ENCODE measurements at regions not wholly inside any gene's neighbourhood (a gene's known extent, or its start where the extent isn't known, plus 50 kb on each side); places are given as distances from the start of the nearest gene placed in this dataset.
"Not testable (repeated sequence)": the region's sequence is repeated elsewhere in the genome, so short reads cannot be mapped to it uniquely, and the experiment has no call there.

DNA sequence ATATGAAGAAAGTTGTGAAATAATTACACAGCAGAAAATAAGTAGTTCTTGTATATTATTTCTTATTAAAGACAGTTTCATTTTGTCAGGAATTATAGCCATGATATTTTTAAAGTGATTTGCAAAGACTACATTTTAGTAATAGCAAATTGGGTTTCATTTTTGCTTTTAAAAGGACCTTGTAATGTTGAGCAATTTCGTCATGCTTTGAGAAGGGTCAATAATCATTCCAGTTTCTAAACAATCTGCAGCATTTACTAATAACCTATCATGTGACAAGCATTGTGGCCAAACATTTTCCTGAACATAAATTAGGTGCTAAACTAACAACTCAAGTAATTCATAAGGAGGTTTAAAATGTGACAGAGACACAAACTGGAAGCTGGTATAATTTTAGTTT lies 214.4 kb upstream of the CBLB start:
- DNase-seq = no peak

GRCh38 chr3:106083854-106084253 lies 215.0 kb upstream of the CBLB start:
- no peak for DNase-seq

DNA sequence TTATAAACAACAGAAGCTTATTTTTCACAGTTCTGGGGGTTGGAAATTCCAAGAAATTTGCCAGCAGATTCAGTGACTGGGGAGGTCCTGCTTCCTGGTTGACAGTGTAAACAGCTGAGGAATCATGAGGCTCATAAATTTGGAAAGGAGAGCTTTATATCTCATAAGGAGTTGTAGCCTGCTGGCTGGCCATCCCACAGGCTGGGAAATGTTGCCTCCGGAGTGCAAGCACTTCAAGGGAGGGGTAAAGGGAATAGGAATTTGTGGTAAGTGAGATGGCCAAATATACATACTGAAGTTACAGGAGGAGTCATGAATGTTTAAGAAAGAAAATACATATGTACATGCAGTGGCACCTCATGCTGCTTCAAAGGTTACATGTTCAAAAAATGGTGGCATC lies 217.2 kb upstream of the CBLB start:
- no peak for DNase-seq

DNA sequence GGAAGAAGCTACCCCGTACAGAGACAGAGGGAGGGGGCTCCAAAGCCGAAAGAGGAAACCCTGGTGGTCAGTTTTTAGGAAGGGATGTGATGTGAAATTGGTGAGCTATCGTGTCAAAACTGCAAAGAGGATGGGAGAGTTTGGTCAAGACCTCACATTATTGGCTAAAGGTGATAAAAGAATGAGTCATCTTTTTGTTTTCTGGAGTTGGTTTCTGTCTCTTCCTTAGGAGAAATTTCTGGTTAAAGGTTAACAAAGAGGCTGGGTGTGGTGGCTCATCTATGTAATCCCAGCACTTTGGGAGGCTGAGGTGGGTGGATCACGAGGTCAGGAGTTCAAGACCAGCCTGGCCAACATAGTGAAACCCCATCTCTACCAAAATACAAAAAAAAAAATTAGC lies 217.8 kb upstream of the CBLB start:
- DNase-seq = no peak

- no peak for DNase-seq
Measured at GRCh38 chr3:106088304-106088703, 219.5 kb upstream of the CBLB start.

DNA sequence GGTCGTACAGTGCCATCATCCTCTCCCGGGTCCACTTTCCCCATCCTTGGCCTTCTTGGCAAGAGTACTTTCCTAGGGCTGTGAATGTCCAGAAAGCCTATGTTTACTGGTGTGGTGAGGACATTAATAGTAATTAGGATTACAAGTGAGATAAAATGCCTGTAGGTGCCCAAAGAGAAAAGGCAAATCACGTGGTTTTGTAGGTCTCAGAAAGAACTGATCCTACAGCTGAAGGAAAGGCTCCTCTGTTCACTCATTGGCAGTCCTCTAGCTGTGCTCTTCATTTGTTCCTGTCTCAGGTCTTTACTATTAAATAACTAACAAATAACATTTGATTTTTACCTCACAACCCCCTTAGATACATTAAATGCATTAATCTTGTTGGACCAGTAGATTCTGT lies 220.1 kb upstream of the CBLB start:
- no peak for DNase-seq

DNA sequence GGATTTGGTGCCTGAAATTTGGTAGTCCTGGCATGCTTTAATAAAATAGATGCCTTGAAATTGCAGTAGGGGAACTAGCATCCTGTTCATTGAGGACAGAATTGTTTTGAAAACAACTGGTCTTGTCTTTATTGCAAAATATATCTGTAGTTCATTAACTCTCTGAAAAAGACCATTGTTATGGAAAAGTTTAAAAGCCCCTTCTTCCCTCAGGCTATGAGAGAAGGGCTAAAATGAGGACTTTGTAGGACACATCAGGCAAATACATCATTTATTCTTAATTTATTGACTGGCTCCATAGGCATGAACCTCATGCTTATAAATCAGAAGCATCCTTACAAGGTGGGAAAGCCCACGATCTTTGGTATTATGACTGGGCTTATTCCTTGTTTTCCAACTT lies 221.0 kb upstream of the CBLB start:
- DNase-seq = no peak

GRCh38 chr3:106092792-106093191 lies 224.0 kb upstream of the CBLB start:
- DNase-seq = no peak

- no peak for DNase-seq
Measured at GRCh38 chr3:106093616-106094015, 224.8 kb upstream of the CBLB start.

- DNase-seq = no peak
Measured at GRCh38 chr3:106097817-106098435, 229.1 kb upstream of the CBLB start.

- no peak for DNase-seq
Measured at GRCh38 chr3:106103383-106103782, 234.6 kb upstream of the CBLB start.

DNA sequence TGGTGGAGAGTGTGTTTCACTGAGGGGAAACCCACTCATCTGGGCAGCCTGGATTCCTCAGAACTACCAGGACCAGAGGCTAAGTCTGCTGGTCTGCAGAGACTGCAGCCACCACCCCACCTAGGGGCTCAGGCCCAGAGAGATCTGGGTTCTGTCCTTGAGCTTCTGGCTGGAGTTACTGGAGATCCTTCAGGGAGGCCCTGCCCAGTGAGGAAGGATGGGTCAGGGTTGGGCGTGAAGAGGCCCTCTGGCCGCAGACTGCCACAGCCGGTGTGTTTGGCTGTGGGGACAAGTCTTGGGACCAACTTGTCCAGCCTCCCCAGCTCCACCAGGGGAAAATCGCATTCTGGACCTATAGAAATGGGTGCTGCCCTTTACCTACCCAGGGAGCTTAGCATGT lies 235.3 kb upstream of the CBLB start:
- DNase-seq = no peak

DNA sequence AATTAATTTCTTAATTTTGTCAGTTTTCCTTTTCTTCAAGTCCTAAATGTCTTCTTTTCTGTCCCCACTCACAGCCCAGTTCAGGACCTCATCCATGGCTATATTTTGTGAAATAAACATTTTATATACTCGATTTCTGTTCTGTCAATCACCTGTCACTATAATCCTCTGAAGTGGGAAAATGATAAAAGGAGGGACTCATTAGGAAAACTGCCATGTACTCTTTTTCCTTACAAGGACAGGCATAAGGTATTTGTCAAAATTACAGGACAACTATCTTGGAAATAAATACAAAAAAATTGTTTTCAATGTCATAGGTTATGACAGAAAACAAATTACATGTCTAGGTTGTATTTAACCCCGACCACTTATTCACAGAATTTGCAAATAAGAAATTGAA lies 240.1 kb upstream of the CBLB start:
- DNase-seq = no peak

DNA sequence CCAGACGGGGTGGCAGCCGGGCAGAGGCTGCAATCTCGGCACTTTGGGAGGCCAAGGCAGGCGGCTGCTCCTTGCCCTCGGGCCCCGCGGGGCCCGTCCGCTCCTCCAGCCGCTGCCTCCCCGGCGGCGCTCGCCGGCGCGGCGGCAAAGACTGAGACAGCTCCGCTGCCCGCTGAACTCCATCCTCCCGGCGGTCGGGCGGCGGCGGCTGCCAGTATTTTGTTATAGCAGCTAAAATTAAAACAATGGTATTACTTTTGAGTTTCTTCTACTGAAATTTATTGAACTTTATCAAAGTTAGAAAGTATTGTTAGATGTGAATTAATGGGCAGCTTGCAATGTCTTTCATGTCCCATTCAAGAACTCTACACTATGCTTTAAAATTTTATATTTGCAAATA lies 243.7 kb upstream of the CBLB start:
- not testable (repeated sequence) for DNase-seq

GRCh38 chr3:106113747-106114146 lies 244.9 kb upstream of the CBLB start:
- DNase-seq = no peak

DNA sequence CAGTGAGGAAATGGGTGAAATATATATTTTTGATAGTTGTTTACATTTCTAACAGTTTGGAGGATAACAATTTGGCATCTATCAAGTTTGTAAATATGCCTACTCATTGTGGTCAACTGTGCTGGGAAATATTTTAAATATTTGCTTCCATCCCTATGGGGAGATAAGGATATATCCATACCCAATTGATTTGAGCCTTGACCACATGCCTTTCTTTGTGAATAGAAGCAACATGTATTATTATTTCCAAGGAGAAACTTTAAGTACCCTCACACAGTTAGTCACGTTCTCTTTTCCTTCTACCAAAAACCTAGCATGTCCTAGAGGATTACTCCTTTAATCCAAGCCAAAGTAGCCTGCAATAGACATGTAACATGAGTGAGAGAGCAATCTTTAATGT lies 245.4 kb upstream of the CBLB start:
- DNase-seq = no peak

GRCh38 chr3:106114848-106115247 lies 246.0 kb upstream of the CBLB start:
- DNase-seq = no peak

DNA sequence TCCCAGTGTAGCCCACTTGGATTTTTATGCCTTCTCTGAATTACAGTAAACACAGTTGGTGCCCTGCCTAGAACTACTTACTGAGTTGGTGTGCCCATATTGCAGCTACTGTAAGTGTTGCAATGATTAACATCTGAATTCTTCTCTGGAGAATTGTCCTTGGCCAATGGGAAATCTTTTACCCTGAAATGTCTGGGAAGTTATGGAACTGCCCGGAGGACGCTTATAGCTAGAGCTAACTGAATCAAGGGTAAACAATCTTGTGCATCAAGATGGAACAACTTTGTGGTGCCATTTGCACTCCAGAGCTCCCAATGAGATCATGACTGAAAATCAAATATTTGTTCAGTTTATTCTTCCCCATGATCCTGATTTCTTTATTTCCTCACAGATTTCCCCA lies 246.7 kb upstream of the CBLB start:
- DNase-seq = no peak

GRCh38 chr3:106116733-106117489 lies 248.1 kb upstream of the CBLB start:
- DNase-seq = no peak

- DNase-seq = no peak
Measured at GRCh38 chr3:106117490-106117858, 248.7 kb upstream of the CBLB start.

DNA sequence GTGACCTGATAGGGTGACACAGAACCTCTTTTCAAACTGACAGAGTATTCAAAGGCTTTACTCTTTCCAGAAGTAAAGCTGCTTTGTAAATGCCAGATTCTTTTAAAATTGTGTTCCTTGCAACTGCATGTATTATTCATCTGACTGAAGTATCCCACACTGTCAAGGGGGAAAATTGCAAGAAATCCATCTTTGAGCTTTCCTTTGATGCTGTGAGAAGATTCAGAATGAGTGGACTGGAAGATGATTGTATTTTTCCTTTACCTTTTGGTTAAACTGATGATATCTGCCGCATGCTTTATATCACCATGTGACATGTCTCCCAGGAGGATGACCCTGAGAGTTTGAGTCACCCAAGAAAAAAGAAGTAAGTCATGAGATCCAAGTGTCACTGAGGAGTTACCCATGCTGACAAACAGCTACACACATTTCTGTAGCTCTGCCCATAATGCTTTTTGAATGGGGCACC lies 250.8 kb upstream of the CBLB start:
- no peak for DNase-seq

DNA sequence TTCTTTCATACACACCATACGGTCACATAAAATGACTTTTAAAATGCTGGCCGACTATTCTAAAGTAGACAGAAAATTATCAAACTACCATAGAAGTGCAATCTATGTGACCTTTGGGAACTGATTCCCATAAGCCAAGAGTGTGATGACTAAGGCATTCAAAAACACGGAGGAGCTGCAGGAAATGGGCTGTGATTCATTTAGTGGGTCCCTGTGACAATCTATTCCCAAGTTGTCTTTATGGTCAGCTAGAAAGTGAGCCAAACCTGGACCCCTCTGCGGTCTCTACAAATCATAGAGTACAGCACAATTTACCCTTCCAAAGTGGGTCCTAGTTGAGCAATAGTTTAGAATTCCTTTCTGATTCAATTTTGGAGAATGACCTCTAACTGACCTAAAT lies 251.5 kb upstream of the CBLB start:
- DNase-seq = no peak

DNA sequence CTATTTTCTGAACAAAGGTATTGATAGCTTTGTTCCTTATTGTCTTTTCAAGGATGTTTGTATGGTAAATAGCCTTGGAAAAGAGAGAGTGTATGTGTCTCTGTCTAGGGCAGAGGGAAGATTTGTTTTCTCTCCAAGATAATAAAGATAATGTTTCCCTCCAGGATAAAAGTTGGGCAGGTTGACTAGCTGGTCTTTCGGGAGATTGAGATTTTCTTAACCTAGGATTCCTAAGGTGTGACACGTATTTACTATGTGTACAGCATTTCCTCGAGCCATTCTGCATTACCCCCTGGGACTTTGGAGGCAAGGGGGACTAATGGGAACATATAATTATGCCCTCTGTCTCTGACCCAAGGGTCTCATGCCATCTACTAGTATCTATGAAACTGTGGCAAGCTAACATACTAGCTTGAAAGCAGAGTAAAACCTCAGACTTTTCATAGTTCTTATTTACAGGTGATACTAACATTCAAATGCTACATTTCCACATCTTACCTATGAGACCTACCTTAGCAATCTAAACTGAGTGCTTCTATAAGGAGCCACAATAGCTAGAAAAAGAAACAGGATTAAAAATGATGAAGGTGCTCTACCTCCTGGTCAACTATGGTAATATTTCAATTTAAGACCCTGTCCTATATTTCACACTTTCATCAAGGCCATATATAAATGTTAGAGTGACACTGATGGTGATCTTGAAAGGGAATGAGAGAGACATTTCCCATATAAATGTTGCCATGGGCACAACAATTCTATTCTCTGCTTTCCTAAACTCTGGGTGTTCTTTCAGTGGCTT lies 252.9 kb upstream of the CBLB start:
- DNase-seq = no peak

- DNase-seq = no peak
Measured at GRCh38 chr3:106124818-106125217, 256.0 kb upstream of the CBLB start.

Measured in NCI-H1092 treated with DMSO at 0.1 percent for 48 hours (cell line).